ENCODE measurements at regions not wholly inside any gene's neighbourhood (a gene's known extent, or its start where the extent isn't known, plus 50 kb on each side); places are given as distances from the start of the nearest gene placed in this dataset.

DNA sequence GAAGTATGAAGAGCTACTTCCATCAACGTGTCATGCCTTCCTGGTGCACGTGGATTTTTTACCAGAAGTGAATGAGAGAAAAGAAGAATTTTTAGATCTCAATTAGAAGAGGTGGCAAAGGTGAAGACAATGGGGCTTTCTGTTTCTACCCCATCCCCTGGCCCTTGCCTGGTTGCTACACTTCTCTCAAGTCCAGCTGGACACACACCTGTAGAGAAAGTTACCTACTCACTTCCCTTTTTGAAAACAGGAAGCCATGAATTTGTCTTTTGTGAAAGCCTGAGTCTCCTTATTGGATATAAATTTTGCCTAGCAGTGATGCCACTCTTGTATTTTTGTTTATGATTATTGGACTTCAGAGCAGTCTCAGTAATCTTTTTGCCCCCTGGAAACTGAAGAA, 142.9 kb upstream of the AKR1E2 start:
- TF ChIP-seq EP300 (IDR thresholded peaks at IDR 0.05; ENCODE audit: low read depth): no peak
- no peak for TF ChIP-seq CTCF (IDR thresholded peaks at IDR 0.05)
- TF ChIP-seq POLR2A (IDR thresholded peaks at IDR 0.05): no peak
- no peak for TF ChIP-seq POLR2AphosphoS5 (IDR thresholded peaks at IDR 0.05)
